ENCODE measurements at regions not wholly inside any gene's neighbourhood (a gene's known extent, or its start where the extent isn't known, plus 50 kb on each side); places are given as distances from the start of the nearest gene placed in this dataset.

DNA sequence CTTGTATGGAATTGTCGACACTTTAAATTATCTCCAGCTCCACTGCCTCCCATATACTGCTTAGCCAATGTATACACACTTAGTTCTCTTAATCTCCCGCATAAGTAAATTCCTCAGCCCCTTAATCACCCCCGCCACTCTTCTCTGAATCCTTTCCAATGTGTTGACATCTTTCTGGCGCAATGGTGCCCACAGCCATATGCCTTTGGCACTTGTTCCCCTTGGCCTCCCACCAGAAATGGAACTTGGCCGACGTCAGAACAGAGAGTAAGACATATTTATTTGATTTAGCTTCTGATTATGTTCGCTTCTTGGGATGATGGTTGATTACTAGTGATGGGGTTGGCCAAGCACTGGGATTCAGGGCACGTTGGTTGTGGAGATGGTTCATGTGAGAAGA lies 1089.3 kb upstream of the CELF4 start:
- Histone ChIP-seq H3K9ac (replicated peaks; ENCODE audit: extremely low read depth, insufficient read depth, low read length) (no peak overlapping the region), H3K27me3 (ENCODE audit: control insufficient read depth in 2 of 2, insufficient read depth in 2 of 2, low read length in 2 of 2) (no peaks in the 10 kb centered on the region), H3K4me1 (ENCODE audit: control insufficient read depth, extremely low read depth, insufficient read depth, low read length) (no peaks in the 10 kb centered on the region), H3K27ac (ENCODE audit: insufficient read depth, low read depth, low read length) (no peak overlapping the region), H4K20me1 (replicated peaks; ENCODE audit: control insufficient read depth, extremely low read depth, insufficient read depth, low read length) (no peaks in the 10 kb centered on the region), H2AFZ (ENCODE audit: low read depth, low read length) (no peak overlapping the region), H3K4me3 (replicated peaks in 1 of 3; ENCODE audit: insufficient read depth in 1 of 3, low read depth in 1 of 3, low read length in 3 of 3) (no peak overlapping the region), H3K79me2 (ENCODE audit: control insufficient read depth, insufficient read depth, low read length) (no peaks in the 10 kb centered on the region), H3K4me2 (ENCODE audit: insufficient read depth, low read length) (no peak overlapping the region), H3K9me3 (replicated peaks; ENCODE audit: control insufficient read depth, insufficient read depth, low read length) (peaks cover 1% of the 10 kb centered on the region), H3K9me1 (replicated peaks; ENCODE audit: control insufficient read depth, extremely low read depth, insufficient read depth, low read length) (no peaks in the 10 kb centered on the region), H3K36me3 (ENCODE audit: control insufficient read depth in 2 of 2, extremely low read depth in 1 of 2, insufficient read depth in 2 of 2, low read length in 2 of 2) (no peaks in the 10 kb centered on the region)
- no peak for DNase-seq (ENCODE audit: low read depth, low spot score)
- CTCF ChIA-PET: no interaction called here
- dilution Hi-C loops (cut with MboI; ENCODE audit: extremely low pct_ligation_motif_present, low sequenced_read_pairs) (no loop called here), intact Hi-C loops (cut with micrococcal nuclease) (no loop called here)
- no peak for TF ChIP-seq FOS (IDR thresholded peaks at IDR 0.05; ENCODE audit: borderline replicate concordance, insufficient read depth, low read length)
- no peak for TF ChIP-seq EZH2 (IDR thresholded peaks at IDR 0.05; ENCODE audit: borderline replicate concordance, low read depth, low read length, severe bottlenecking)
- TF ChIP-seq, protein P1, sequence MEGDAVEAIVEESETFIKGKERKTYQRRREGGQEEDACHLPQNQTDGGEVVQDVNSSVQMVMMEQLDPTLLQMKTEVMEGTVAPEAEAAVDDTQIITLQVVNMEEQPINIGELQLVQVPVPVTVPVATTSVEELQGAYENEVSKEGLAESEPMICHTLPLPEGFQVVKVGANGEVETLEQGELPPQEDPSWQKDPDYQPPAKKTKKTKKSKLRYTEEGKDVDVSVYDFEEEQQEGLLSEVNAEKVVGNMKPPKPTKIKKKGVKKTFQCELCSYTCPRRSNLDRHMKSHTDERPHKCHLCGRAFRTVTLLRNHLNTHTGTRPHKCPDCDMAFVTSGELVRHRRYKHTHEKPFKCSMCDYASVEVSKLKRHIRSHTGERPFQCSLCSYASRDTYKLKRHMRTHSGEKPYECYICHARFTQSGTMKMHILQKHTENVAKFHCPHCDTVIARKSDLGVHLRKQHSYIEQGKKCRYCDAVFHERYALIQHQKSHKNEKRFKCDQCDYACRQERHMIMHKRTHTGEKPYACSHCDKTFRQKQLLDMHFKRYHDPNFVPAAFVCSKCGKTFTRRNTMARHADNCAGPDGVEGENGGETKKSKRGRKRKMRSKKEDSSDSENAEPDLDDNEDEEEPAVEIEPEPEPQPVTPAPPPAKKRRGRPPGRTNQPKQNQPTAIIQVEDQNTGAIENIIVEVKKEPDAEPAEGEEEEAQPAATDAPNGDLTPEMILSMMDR (IDR thresholded peaks at IDR 0.05; ENCODE audit: extremely low read depth in 1 of 2, insufficient read depth in 1 of 2, low read depth in 1 of 2, low read length in 2 of 2): no peak
- TF ChIP-seq POLR2AphosphoS5 (IDR thresholded peaks at IDR 0.05; ENCODE audit: insufficient read depth, low read depth, low read length): no peak
- TF ChIP-seq MAX (IDR thresholded peaks at IDR 0.05; ENCODE audit: insufficient read depth, insufficient read length): no peak
- no peak for TF ChIP-seq POLR2A (IDR thresholded peaks at IDR 0.05; ENCODE audit: low read depth, low read length)
- TF ChIP-seq MYC (IDR thresholded peaks at IDR 0.05; ENCODE audit: low read depth, low read length): no peak
- no peak for TF ChIP-seq JUN (IDR thresholded peaks at IDR 0.05; ENCODE audit: borderline replicate concordance, insufficient read depth, insufficient read length, low read depth)
- no peak for TF ChIP-seq GATA2 (IDR thresholded peaks at IDR 0.05; ENCODE audit: insufficient read depth, insufficient read length, low read depth, low read length)
- FAIRE-seq: no peak
- BruUV-seq (replicated peaks): no TSS peak
- POLR2A ChIA-PET: no interaction called here

Measured in endothelial cell of umbilical vein (primary cell).